ENCODE measurements at regions not wholly inside any gene's neighbourhood (a gene's known extent, or its start where the extent isn't known, plus 50 kb on each side); places are given as distances from the start of the nearest gene placed in this dataset.

DNA sequence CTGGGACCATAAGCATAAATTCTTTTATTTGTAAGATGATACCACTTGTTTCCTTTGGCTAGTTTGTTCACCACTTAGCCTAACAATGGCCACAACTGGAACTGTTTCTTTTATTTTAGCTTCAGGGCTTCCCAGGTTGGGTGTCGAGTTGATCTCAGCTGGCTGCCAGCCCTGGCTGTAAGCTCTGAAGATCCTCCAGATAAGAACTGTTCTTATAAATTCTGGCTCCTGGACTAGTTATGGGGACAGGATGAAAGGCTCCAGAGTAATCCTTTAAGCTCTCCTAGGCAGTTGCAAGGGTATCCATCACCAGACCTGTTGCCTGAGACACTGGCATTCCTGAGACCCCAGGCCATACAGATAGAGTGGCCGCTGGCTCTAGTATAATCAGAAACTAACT lies 129.4 kb upstream of the ACSL4 start:
- no peak for TF ChIP-seq POLR2AphosphoS5 (IDR thresholded peaks at IDR 0.05; ENCODE audit: low read depth)
- TF ChIP-seq, protein P1, sequence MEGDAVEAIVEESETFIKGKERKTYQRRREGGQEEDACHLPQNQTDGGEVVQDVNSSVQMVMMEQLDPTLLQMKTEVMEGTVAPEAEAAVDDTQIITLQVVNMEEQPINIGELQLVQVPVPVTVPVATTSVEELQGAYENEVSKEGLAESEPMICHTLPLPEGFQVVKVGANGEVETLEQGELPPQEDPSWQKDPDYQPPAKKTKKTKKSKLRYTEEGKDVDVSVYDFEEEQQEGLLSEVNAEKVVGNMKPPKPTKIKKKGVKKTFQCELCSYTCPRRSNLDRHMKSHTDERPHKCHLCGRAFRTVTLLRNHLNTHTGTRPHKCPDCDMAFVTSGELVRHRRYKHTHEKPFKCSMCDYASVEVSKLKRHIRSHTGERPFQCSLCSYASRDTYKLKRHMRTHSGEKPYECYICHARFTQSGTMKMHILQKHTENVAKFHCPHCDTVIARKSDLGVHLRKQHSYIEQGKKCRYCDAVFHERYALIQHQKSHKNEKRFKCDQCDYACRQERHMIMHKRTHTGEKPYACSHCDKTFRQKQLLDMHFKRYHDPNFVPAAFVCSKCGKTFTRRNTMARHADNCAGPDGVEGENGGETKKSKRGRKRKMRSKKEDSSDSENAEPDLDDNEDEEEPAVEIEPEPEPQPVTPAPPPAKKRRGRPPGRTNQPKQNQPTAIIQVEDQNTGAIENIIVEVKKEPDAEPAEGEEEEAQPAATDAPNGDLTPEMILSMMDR (IDR thresholded peaks at IDR 0.05; ENCODE audit: insufficient read depth, low read length) = no peak
- Histone ChIP-seq H3K27ac (replicated peaks) (no peak overlapping the region), H3K27me3 (ENCODE audit: insufficient read depth, poor library complexity, severe bottlenecking) (no peaks in the 10 kb centered on the region), H3K4me3 (replicated peaks; ENCODE audit: insufficient read depth, low read length) (no peak overlapping the region)
- DNase-seq (ENCODE audit: low read depth in 1 of 2, low spot score in 1 of 2) = no peak

DNA sequence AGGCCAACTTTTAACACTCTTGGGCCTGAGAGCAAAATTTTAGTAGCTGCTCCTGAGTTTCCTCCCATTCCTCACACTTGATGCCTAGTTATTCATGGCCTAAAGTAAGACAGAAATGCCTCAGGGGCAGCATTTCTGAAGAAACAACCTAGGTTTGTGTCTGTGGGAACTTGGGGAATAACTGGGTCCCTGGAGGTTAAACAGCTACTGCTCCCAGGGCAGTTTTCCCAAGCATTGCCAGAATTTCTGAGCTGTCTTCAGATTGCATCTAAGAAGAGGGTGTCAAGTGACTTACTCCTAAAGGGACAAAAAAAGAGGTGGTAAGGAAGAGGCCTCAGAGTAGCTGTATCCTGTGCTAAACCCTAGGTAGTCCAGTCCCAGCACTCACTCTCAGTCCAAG lies 130.8 kb upstream of the ACSL4 start:
- no peak for DNase-seq (ENCODE audit: low read depth in 1 of 2, low spot score in 1 of 2)

DNA sequence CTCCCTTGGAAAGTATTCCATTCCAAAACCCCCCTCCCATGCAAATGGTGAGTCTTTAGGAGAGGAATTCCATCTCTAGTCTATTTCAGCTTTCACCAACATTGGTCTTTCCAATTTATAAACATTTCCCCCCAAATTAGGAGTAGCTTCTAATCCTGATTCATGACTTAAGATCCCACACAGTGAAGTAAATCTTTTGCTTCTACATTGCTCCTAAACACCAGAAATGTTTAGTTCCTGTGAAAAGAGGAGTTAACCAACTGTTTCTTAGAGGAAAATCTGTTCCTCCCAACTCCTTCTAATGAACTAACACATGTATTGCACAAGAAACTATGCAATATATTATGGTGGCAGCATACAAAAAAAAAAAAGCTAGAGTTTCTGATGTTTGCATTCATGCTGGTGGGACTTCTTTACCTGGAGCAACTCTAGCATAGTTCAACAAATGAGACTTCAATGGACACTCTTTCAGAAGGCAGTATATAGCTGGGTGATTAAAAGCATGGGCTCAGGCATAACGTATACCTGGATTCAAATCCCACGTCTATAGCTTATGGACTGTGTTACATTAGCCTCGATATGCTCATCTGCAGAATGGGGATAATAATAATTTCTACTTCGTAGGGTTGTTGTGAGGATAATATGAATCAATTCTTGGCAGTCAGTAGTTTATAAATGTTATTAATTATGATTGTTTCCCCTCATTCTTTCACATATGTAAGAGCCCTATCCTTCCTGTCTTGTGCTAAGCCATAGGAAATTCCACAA lies 131.6 kb upstream of the TMEM164 start:
- TF ChIP-seq GABPA (IDR thresholded peaks at IDR 0.05; ENCODE audit: low read depth) (no peak), SPI1 (IDR thresholded peaks at IDR 0.05; ENCODE audit: borderline replicate concordance, low read depth) (no peak), POLR2AphosphoS5 (IDR thresholded peaks at IDR 0.05; ENCODE audit: low read depth) (no peak)
- TF ChIP-seq, protein P2, sequence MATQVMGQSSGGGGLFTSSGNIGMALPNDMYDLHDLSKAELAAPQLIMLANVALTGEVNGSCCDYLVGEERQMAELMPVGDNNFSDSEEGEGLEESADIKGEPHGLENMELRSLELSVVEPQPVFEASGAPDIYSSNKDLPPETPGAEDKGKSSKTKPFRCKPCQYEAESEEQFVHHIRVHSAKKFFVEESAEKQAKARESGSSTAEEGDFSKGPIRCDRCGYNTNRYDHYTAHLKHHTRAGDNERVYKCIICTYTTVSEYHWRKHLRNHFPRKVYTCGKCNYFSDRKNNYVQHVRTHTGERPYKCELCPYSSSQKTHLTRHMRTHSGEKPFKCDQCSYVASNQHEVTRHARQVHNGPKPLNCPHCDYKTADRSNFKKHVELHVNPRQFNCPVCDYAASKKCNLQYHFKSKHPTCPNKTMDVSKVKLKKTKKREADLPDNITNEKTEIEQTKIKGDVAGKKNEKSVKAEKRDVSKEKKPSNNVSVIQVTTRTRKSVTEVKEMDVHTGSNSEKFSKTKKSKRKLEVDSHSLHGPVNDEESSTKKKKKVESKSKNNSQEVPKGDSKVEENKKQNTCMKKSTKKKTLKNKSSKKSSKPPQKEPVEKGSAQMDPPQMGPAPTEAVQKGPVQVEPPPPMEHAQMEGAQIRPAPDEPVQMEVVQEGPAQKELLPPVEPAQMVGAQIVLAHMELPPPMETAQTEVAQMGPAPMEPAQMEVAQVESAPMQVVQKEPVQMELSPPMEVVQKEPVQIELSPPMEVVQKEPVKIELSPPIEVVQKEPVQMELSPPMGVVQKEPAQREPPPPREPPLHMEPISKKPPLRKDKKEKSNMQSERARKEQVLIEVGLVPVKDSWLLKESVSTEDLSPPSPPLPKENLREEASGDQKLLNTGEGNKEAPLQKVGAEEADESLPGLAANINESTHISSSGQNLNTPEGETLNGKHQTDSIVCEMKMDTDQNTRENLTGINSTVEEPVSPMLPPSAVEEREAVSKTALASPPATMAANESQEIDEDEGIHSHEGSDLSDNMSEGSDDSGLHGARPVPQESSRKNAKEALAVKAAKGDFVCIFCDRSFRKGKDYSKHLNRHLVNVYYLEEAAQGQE (IDR thresholded peaks at IDR 0.05; ENCODE audit: insufficient replicate concordance, low read depth) = no peak
- TF ChIP-seq, protein P1 (IDR thresholded peaks at IDR 0.05; ENCODE audit: insufficient read depth, low read length) = no peak
- H3K27ac ChIP-seq (replicated peaks) = no peak overlapping the region
- H3K27me3 ChIP-seq (ENCODE audit: insufficient read depth, poor library complexity, severe bottlenecking) = no peaks in the 10 kb centered on the region
- no peak for DNase-seq (ENCODE audit: low read depth in 1 of 2, low spot score in 1 of 2)
- no peak overlapping the region for H3K4me3 ChIP-seq (replicated peaks; ENCODE audit: insufficient read depth, low read length)

More for the DNA sequence above, 130.8 kb upstream of the ACSL4 start:
- TF ChIP-seq POLR2AphosphoS5 (IDR thresholded peaks at IDR 0.05; ENCODE audit: low read depth) = no peak
- TF ChIP-seq GABPA (IDR thresholded peaks at IDR 0.05; ENCODE audit: low read depth) = no peak
- TF ChIP-seq SPI1 (IDR thresholded peaks at IDR 0.05; ENCODE audit: borderline replicate concordance, low read depth) = no peak
- TF ChIP-seq, protein P2 (IDR thresholded peaks at IDR 0.05; ENCODE audit: insufficient replicate concordance, low read depth) = no peak
- TF ChIP-seq, protein P1 (IDR thresholded peaks at IDR 0.05; ENCODE audit: insufficient read depth, low read length) = no peak
- Histone ChIP-seq H3K27ac (replicated peaks) (no peak overlapping the region), H3K27me3 (ENCODE audit: insufficient read depth, poor library complexity, severe bottlenecking) (no peaks in the 10 kb centered on the region), H3K4me3 (replicated peaks; ENCODE audit: insufficient read depth, low read length) (no peak overlapping the region)
